PC-3 (cell line): ENCODE measurements at regions not wholly inside any gene's neighbourhood (a gene's known extent, or its start where the extent isn't known, plus 50 kb on each side); places are given as distances from the start of the nearest gene placed in this dataset.

Source experiments
- EZH2phosphoT487 ChIP-seq: fragments of 300-600 bp; sonication (generic); IDR thresholded peaks from 2 replicates; pipeline ENCODE4 v1.6.1; 2018; ENCODE audit warnings: mild to moderate bottlenecking, antibody characterized with exemption, low read length, borderline replicate concordance
- TF ChIP-seq, protein P1 (sequence below): fragments of 300-600 bp; sonication (generic); conservative IDR thresholded peaks from 2 replicates; pipeline ENCODE4 v1.5.1; 2017; ENCODE audit warnings: antibody characterized with exemption, low read depth, mild to moderate bottlenecking, low read length

DNA sequence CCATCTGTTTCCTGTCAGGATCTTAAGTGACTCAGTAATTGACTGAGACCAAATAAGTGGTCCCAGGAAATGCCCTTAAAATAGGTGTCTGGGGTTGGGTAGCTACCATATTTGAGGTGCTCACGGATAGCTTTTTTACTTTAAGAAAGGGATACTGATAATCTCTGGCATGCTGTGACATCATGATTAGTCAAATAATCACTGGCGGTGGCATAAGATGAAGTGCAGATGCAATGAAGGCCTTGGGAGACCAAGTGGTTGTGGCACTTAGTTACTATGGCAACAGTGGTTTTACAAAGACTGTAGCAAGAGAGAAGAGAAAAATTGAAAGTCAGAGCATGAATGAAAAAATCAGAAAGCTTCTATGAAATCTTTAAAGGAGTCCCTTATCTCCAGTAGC, 114.5 kb upstream of the SLIT2 start:
- TF ChIP-seq, protein P1, sequence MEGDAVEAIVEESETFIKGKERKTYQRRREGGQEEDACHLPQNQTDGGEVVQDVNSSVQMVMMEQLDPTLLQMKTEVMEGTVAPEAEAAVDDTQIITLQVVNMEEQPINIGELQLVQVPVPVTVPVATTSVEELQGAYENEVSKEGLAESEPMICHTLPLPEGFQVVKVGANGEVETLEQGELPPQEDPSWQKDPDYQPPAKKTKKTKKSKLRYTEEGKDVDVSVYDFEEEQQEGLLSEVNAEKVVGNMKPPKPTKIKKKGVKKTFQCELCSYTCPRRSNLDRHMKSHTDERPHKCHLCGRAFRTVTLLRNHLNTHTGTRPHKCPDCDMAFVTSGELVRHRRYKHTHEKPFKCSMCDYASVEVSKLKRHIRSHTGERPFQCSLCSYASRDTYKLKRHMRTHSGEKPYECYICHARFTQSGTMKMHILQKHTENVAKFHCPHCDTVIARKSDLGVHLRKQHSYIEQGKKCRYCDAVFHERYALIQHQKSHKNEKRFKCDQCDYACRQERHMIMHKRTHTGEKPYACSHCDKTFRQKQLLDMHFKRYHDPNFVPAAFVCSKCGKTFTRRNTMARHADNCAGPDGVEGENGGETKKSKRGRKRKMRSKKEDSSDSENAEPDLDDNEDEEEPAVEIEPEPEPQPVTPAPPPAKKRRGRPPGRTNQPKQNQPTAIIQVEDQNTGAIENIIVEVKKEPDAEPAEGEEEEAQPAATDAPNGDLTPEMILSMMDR: no peak
- TF ChIP-seq EZH2phosphoT487: no peak
